Effector memory CD8-positive, alpha-beta T cell (primary cell): ENCODE measurements at regions not wholly inside any gene's neighbourhood (a gene's known extent, or its start where the extent isn't known, plus 50 kb on each side); places are given as distances from the start of the nearest gene placed in this dataset.
"Not testable (repeated sequence)": the region's sequence is repeated elsewhere in the genome, so short reads cannot be mapped to it uniquely, and the experiment has no call there.

Experiments used
- ATAC-seq: fragments of 150-1000 bp; cut with Tn5 transposase; replicated peaks from 2 replicates; pipeline ENCODE4 v1.10.0; 2021; ENCODE audit warnings: mild to moderate bottlenecking, moderate library complexity
- DNase-seq, 3 experiments: peaks; one replicate each; pipeline ENCODE4 v3.0.0; 2021
- H3K27ac Mint-ChIP-seq, 2 donors: one replicate each; pipeline ENCODE4 v1.8.0; 2022; ENCODE audit warnings: mild to moderate bottlenecking in 2 of 2, mixed read lengths in 2 of 2, moderate library complexity in 2 of 2
- H3K27me3 Mint-ChIP-seq, 2 donors: one replicate each; pipeline ENCODE4 v1.8.0; 2022; ENCODE audit warnings: mixed read lengths in 2 of 2
- H3K36me3 Mint-ChIP-seq: one replicate; pipeline ENCODE4 v1.8.0; 2022; ENCODE audit warnings: mild to moderate bottlenecking, moderate library complexity, mixed read lengths; ENCODE audit not compliant: insufficient read depth
- H3K4me1 Mint-ChIP-seq, 2 donors: one replicate each; pipeline ENCODE4 v1.8.0; 2022; ENCODE audit warnings: low read depth in 2 of 2, mixed read lengths in 2 of 2
- H3K4me3 Mint-ChIP-seq, 2 donors: one replicate each; pipeline ENCODE4 v1.8.0; 2022; ENCODE audit warnings: mild to moderate bottlenecking in 2 of 2, mixed read lengths in 2 of 2, moderate library complexity in 2 of 2
- H3K9me3 Mint-ChIP-seq, 2 donors: one replicate each; pipeline ENCODE4 v1.8.0; 2022; ENCODE audit warnings: mixed read lengths in 2 of 2

DNA sequence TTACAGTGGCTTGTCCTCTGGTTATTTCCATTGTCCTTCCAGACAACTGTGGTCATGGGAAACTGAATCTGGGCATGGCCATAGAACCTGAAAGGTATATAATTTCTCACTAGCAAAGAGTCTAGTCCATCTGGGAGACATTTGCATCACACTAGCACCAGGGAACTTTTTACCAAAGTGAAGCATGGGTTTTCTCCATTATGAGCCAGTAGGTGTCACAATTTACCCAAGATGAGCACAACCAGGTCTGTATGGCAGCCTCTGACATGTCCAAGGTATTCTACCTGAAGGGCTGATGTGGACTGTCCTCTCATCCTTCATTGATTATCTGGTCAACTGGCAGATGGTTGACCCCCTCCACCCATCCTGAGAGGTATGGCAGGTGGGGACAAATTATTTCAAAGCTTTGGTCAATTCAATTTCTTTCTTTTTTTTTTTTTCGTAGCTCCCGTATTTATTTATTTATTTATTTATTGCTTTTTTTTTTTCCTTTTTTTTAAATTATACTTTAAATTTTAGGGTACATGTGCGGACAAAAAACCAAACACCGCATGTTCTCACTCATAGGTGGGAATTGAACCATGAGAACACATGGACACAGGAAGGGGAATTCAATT, 425.9 kb downstream of the TMEM135 start:
- no peak for DNase-seq

DNA sequence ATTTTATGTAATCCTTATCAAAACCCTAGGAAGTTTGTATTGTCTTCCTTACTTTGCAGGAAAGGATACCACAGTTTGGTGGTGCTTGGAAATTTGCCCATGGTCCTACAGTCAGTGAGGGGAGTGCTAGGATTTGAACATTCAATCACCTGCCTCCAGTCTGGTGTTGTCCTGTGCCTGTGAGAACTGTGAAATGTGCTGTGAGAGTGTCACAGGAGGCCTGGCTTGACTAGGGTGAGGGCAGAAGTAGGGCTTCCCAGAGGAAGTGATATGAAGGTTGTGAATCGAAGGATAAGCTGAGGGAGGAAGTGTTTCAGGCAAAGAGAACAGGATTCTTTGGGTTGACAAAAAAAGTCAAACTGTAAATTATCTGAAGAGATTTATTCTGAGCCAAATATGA, 424.4 kb downstream of the TMEM135 start:
- H3K27me3 Mint-ChIP-seq: no peaks in the 10 kb centered on the region
- no peaks in the 10 kb centered on the region for H3K9me3 Mint-ChIP-seq
- H3K27ac Mint-ChIP-seq: no peak overlapping the region
- no peaks in the 10 kb centered on the region for H3K36me3 Mint-ChIP-seq
- H3K4me1 Mint-ChIP-seq: no peaks in the 10 kb centered on the region
- no peak overlapping the region for H3K4me3 Mint-ChIP-seq
- ATAC-seq (no peak), DNase-seq (no peak)

More for the DNA sequence above, 425.9 kb downstream of the TMEM135 start:
- no peaks in the 10 kb centered on the region for H3K9me3 Mint-ChIP-seq
- no peak overlapping the region for H3K4me3 Mint-ChIP-seq
- H3K27ac Mint-ChIP-seq: no peak overlapping the region
- H3K27me3 Mint-ChIP-seq: peaks cover 0 to 6% of the 10 kb centered on the region in 2 donors
- no peaks in the 10 kb centered on the region for H3K36me3 Mint-ChIP-seq
- ATAC-seq: no peak
- no peaks in the 10 kb centered on the region for H3K4me1 Mint-ChIP-seq

DNA sequence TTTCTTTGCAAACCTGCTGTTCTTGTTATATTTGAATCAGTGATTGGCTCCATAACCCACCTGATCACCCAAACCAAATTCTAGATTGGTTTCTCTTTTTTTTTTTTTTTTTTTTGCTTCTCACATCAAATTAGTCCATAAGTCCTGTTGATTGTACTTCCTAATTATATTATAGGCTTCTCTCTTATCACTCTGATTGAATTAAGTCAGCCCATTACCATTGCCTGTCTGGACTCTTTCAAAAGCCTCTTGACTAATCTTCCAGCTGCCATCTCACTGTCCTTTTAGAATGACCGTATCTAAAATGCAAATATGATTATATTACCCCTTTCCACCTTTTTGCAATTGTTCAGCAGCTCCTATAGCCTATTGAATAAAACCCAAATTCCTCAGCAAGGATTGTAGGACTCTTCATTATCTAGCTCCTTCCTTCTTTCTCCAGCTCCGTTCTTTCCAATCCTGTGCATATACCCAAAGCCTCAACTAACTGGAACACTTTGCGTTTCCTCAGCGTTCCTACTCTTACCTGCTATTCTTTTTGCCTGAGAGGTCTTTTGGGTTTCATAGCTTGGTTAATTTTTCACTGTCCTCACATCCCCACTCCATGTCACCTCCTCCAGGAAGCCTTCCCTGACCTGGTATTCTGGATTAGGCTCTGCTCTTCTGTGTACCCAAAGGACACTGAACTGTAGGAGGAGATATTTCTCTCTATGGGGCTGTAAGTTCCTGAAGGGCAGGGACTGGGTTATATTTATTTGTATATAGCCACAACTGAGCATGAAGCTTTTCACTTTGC, 423.3 kb downstream of the TMEM135 start:
- no peak for DNase-seq
- H3K9me3 Mint-ChIP-seq: no peaks in the 10 kb centered on the region
- H3K4me1 Mint-ChIP-seq: no peaks in the 10 kb centered on the region
- H3K4me3 Mint-ChIP-seq: no peak overlapping the region
- H3K27me3 Mint-ChIP-seq: no peaks in the 10 kb centered on the region
- no peaks in the 10 kb centered on the region for H3K36me3 Mint-ChIP-seq
- no peak overlapping the region for H3K27ac Mint-ChIP-seq
- no peak for ATAC-seq

DNA sequence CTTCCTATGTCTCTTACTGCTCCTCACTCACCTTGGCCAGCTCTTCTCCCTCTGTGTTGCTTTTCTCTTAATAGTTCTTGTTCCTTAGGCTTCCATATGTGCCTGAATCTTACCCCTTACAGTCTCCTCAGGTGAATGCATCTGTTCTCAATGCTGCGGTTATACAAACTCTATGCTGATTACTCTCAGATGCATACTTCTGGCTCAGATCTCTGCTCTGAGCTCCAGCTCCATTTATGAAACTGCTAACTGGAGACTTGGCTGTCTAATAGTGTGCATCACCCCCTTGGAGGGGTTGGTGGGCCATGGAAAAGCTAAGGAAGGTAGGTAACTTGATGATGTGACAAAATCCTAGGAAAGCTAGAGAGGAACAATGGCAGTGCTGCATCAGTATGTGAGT, 422.5 kb downstream of the TMEM135 start:
- no peak overlapping the region for H3K4me3 Mint-ChIP-seq
- DNase-seq (no peak), ATAC-seq (no peak)
- no peaks in the 10 kb centered on the region for H3K27me3 Mint-ChIP-seq
- no peaks in the 10 kb centered on the region for H3K9me3 Mint-ChIP-seq
- no peaks in the 10 kb centered on the region for H3K4me1 Mint-ChIP-seq
- H3K27ac Mint-ChIP-seq: no peak overlapping the region
- H3K36me3 Mint-ChIP-seq: no peaks in the 10 kb centered on the region

DNA sequence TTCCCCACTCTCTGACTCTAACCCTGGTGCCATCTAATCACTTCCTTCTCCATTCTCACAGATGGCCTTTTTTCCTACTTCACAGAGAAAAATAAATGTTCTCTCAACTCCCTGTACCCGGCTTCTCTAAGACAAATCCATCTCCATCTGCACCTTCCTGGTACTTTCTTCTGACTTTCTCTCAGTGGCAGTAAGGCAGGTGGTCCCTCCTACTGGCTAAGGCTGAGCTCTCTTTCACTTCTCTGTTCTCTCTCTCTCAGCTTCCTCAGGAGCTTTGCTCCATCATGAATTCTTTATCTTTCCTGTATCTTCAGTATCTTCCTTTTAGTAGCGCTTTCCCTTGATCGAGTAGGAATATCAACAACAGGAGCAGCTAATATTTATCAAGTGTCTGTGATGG, 421.6 kb downstream of the TMEM135 start:
- H3K27ac Mint-ChIP-seq: no peak overlapping the region
- ATAC-seq: no peak

DNA sequence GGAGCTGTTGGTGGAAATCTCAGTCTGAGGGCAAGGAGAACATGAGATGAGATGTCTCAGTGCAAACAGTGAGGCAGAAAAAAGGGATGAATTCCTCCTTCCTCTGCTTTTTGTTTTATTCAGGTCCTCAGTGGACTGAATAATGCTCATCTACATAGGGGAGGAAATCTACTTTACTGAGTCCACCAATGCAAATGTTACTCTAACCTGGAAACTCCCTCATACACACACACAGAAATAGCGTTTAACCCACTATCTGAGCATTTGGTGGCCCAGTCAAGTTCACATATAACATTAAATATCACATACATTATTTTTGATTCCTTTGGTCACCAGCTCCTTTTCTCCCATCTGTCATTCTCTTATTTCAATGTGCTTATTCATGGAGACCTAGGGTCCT, 418.8 kb downstream of the TMEM135 start:
- ATAC-seq (no peak), DNase-seq (no peak)
- Mint-ChIP-seq H3K4me3 (no peak overlapping the region), H3K4me1 (no peaks in the 10 kb centered on the region), H3K27me3 (no peaks in the 10 kb centered on the region), H3K27ac (no peak overlapping the region), H3K9me3 (no peaks in the 10 kb centered on the region), H3K36me3 (no peaks in the 10 kb centered on the region)

More for the DNA sequence above, 421.6 kb downstream of the TMEM135 start:
- no peak for DNase-seq
- Mint-ChIP-seq H3K9me3 (no peaks in the 10 kb centered on the region), H3K36me3 (no peaks in the 10 kb centered on the region), H3K4me3 (no peak overlapping the region), H3K4me1 (no peaks in the 10 kb centered on the region), H3K27me3 (no peaks in the 10 kb centered on the region)

DNA sequence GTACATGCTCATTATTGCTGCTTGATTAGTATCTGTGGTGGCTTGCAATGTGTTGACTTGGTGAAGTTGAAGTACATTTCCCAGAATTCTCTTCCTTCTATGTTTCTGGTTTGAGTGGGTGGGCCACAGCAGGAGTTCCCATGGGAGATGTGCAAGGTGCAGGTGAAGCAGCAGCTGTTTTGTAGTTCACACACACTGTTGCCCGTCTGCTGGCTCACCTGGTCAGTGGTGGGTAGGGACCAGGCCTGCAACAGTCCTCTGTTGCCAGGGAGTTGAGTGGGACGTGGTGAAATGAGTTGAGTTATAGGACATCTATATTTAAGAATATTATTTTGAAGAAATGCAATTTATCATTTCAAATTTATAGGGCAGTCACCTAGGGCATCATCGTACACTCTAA, 417.4 kb downstream of the TMEM135 start:
- H3K4me1 Mint-ChIP-seq: no peaks in the 10 kb centered on the region
- H3K36me3 Mint-ChIP-seq: no peaks in the 10 kb centered on the region
- DNase-seq (no peak), ATAC-seq (no peak)
- no peak overlapping the region for H3K27ac Mint-ChIP-seq
- H3K27me3 Mint-ChIP-seq: no peaks in the 10 kb centered on the region
- no peaks in the 10 kb centered on the region for H3K9me3 Mint-ChIP-seq
- no peak overlapping the region for H3K4me3 Mint-ChIP-seq

DNA sequence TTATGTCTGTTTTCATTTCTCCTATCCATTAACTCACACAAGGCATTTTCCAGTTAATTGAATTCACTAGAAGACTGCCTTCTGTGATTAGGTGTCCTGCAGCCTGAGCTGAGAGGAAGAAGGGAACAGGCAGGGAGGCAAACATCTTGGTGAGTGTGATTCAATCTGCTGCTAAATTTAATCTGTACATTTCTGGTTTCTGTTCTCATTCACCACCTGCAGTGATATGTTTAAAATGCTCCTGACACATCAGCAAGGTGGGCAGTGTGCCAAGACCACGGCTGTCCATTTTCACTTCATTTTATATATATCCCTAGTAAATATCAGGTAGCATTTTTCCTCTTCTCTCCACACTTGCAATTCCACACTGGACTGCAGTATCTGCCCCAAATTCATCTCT, 416.5 kb downstream of the TMEM135 start:
- no peak overlapping the region for H3K4me3 Mint-ChIP-seq
- no peaks in the 10 kb centered on the region for H3K9me3 Mint-ChIP-seq
- no peaks in the 10 kb centered on the region for H3K36me3 Mint-ChIP-seq
- H3K4me1 Mint-ChIP-seq: no peaks in the 10 kb centered on the region
- ATAC-seq: no peak
- DNase-seq: no peak
- H3K27ac Mint-ChIP-seq: no peak overlapping the region
- H3K27me3 Mint-ChIP-seq: no peaks in the 10 kb centered on the region

DNA sequence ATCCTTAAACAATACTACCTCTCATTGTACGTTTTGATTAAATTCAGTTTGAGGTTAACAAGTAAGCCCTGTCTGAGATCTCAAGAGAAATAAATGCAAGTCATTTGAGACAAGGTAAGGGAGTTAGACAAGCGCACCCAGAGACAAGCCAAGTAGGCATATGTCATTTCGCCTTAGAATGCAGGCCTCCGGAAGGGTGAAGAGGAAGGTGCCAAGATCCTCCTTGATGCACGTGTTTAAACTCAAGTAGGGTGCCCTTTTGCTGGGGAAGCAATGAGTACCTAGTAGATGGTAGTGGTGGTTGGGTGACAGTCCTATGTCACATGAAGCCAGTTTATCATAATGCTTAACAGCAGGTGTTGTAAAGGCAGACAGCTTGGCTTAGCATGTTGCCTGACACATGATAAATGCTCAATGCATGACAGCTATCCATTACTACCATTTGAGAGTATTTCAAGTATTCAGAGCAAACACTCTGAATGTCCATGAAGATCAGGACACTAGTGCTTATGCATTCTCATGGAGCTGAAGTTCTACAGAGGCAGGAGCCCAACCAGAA, 415.9 kb downstream of the TMEM135 start:
- no peaks in the 10 kb centered on the region for H3K9me3 Mint-ChIP-seq
- no peak for ATAC-seq
- no peak for DNase-seq
- H3K4me1 Mint-ChIP-seq: no peaks in the 10 kb centered on the region
- no peak overlapping the region for H3K27ac Mint-ChIP-seq
- H3K4me3 Mint-ChIP-seq: no peak overlapping the region
- H3K27me3 Mint-ChIP-seq: peaks cover 0 to 6% of the 10 kb centered on the region in 2 donors
- no peaks in the 10 kb centered on the region for H3K36me3 Mint-ChIP-seq

DNA sequence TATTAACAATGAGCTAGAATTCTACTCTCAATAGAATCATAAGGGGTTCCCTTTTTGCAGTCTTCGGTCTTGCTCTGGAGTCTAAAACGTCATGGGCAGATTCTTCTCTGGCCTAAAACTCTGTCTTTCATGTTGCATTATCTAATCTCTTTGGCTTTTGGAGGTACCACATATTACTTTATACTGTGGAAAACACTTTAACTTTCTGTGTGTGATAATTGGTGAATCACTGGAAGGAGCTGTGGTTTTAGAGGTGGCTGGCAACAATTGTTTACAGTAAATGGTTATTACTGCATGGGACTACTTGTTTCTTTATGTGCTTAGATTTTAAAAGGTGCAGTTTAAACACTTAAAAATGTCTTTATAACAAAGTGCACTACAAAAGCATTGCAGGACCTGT, 414.3 kb downstream of the TMEM135 start:
- not testable (repeated sequence) for H3K4me3 Mint-ChIP-seq, H3K4me1 Mint-ChIP-seq

DNA sequence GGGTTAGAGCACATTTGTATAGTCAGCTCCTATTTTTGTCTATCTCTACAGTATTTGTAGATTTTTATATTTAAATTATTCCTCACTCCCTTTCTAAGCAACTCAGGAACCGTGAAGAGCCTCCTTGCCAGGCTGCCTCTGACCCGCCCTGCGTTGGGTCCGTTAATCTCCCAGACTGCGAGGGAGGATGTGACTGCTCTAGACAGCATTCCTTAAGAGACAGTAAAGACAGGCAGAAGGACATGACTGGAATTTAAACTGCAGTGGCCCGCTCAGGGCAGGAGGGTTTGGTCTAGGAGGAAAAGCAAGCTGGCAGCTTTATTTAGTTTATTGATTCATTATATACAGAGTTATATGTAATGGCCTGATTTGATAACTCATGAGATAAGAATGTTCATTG, 413.7 kb downstream of the TMEM135 start:
- no peak for DNase-seq
- no peaks in the 10 kb centered on the region for H3K4me1 Mint-ChIP-seq
- no peak for ATAC-seq

More for the DNA sequence above, 414.3 kb downstream of the TMEM135 start:
- H3K27me3 Mint-ChIP-seq: peaks cover 0 to 11% of the 10 kb centered on the region in 2 donors
- H3K9me3 Mint-ChIP-seq, ATAC-seq, H3K36me3 Mint-ChIP-seq, DNase-seq, H3K27ac Mint-ChIP-seq: not testable (repeated sequence)

DNA sequence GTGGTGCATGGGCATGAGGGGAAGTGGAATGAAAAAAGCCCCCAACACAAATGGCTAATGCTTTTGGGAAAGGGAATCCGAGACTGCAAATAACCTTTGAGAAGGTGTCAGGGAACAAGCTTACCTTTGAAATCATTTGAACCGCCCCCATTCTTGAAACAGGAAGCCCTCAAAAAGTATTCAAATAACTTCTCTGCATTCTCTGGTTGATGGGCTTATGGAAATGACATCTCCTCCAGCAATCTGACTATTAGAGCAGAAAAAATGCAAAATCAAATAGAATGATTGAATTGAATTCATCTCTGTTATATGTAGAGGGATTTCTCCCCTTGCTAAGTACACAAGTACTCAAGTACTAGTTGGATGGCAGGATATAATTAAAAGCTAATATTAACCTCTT, 409.9 kb downstream of the TMEM135 start:
- H3K9me3 Mint-ChIP-seq: no peaks in the 10 kb centered on the region
- no peak overlapping the region for H3K4me3 Mint-ChIP-seq
- H3K27me3 Mint-ChIP-seq: peaks cover 21 to 24% of the 10 kb centered on the region in 2 donors
- no peak overlapping the region for H3K27ac Mint-ChIP-seq
- no peaks in the 10 kb centered on the region for H3K4me1 Mint-ChIP-seq
- DNase-seq (no peak), ATAC-seq (no peak)
- no peaks in the 10 kb centered on the region for H3K36me3 Mint-ChIP-seq

More for the DNA sequence above, 413.7 kb downstream of the TMEM135 start:
- H3K4me3 Mint-ChIP-seq: no peak overlapping the region
- no peak overlapping the region for H3K27ac Mint-ChIP-seq
- H3K9me3 Mint-ChIP-seq: no peaks in the 10 kb centered on the region
- H3K27me3 Mint-ChIP-seq: peaks cover 0 to 11% of the 10 kb centered on the region in 2 donors
- H3K36me3 Mint-ChIP-seq: no peaks in the 10 kb centered on the region

DNA sequence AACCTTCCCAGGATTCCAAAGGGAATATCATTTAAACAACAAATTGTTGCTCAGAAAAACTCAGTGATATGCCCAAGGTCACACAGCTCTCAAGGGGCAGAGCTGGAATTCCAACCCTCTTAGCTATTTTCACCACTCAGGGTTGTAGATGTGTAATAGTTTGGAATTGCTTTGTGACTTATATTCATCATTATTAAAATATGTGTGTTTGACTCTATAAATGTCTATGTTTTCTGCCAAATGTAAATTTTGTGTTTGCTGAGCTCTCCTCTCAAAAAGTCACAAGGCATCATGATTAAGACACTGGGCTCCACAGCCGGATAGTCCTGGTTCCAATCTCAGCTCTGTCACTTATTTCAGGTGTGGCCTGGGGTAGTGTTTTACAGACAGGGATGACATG, 407.3 kb downstream of the TMEM135 start:
- H3K4me3 Mint-ChIP-seq: no peak overlapping the region
- H3K4me1 Mint-ChIP-seq: no peaks in the 10 kb centered on the region
- no peak for DNase-seq
- H3K36me3 Mint-ChIP-seq: no peaks in the 10 kb centered on the region
- peaks cover 24 to 38% of the 10 kb centered on the region in 2 donors for H3K27me3 Mint-ChIP-seq
- no peak overlapping the region for H3K27ac Mint-ChIP-seq
- no peaks in the 10 kb centered on the region for H3K9me3 Mint-ChIP-seq
- ATAC-seq: no peak

DNA sequence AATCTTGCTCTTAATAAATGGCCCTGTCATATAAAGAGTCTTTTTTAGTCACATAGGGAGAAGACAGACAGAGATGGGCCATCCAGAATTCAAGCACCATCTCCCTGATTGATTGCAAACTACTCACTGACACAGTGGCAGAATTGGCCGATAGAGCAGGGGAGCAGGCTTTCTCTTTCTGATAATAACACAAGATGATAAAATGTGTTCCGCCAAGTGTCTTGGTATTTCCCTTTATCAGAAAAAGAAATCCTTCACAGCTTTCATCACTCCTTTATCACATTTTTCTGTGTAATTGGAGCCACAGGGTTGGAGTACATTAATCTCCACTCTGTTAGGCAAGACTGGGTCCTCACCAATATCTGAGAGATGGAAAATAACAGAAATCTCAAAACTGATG, 406.0 kb downstream of the TMEM135 start:
- Mint-ChIP-seq H3K27ac (no peak overlapping the region), H3K9me3 (no peaks in the 10 kb centered on the region), H3K4me3 (no peak overlapping the region), H3K27me3 (peaks cover 24 to 46% of the 10 kb centered on the region in 2 donors), H3K4me1 (no peaks in the 10 kb centered on the region), H3K36me3 (no peaks in the 10 kb centered on the region)
- ATAC-seq (no peak), DNase-seq (no peak)
